ENCODE measurements at regions not wholly inside any gene's neighbourhood (a gene's known extent, or its start where the extent isn't known, plus 50 kb on each side); places are given as distances from the start of the nearest gene placed in this dataset.

- Mint-ChIP-seq H3K9me3 (peaks cover 5% of the 10 kb centered on the region), H3K36me3 (ENCODE audit: insufficient read depth) (no peaks in the 10 kb centered on the region), H3K4me3 (no peak overlapping the region), H3K4me1 (no peaks in the 10 kb centered on the region), H3K27me3 (no peaks in the 10 kb centered on the region), H3K27ac (ENCODE audit: low read depth) (no peak overlapping the region)
- ATAC-seq (replicated peaks; ENCODE audit: extremely low read depth, poor library complexity, severe bottlenecking) (no peak), DNase-seq (ENCODE audit: low spot score in 2 of 2) (no peak)
Observed at GRCh38 chr7:69341288-69341687, 257.0 kb upstream of the AUTS2 start.

DNA sequence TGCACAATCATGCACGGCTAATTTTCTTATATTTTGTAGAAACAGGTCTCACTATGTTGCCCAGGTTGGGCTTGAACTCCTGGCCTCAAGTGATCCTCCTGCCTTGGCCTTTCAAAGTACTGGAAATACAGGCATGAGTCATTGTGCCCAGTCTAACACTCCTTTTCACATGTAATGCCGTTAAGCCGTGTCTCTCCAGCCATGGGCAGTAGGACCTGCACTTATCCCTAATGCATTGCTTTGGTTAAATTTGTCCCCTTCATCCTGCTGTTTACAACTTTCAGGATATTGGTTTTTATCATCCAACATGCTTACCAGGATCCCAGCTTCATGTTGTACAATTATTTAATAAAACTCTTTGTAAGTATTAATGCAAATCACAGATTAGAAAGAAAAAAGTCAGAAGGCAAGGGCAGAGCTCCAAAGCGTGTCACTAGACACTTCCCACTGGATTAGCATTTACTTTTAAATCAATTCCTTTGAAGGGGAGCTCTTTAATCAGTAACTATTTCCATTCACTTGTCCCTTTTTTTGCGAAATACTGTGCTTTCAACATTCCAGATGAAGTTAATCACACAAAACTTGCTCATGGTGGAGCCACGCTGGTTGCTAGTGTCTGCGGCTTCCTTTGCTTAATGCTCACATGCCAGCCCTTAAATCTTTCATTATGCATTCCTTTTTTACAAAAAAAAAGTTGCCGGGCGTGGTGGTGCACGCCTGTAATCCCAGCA is 256.0 kb upstream of the AUTS2 start:
- DNase-seq (ENCODE audit: low spot score in 2 of 2) = no peak
- Mint-ChIP-seq H3K9me3 (peaks cover 5% of the 10 kb centered on the region), H3K4me3 (no peak overlapping the region)

GRCh38 chr7:69349291-69349690 is 249.0 kb upstream of the AUTS2 start:
- Mint-ChIP-seq H3K27ac (ENCODE audit: low read depth) (no peak overlapping the region), H3K9me3 (peaks cover 7% of the 10 kb centered on the region), H3K4me1 (no peaks in the 10 kb centered on the region), H3K27me3 (peaks cover 23% of the 10 kb centered on the region), H3K36me3 (ENCODE audit: insufficient read depth) (no peaks in the 10 kb centered on the region), H3K4me3 (no peak overlapping the region)
- DNase-seq (ENCODE audit: low spot score in 2 of 2) = no peak
- no peak for ATAC-seq (replicated peaks; ENCODE audit: extremely low read depth, poor library complexity, severe bottlenecking)

More for the DNA sequence above, 256.0 kb upstream of the AUTS2 start:
- Mint-ChIP-seq H3K36me3 (ENCODE audit: insufficient read depth) (no peaks in the 10 kb centered on the region), H3K4me1 (no peaks in the 10 kb centered on the region), H3K27me3 (peaks cover 3% of the 10 kb centered on the region), H3K27ac (ENCODE audit: low read depth) (no peak overlapping the region)
- no peak for ATAC-seq (replicated peaks; ENCODE audit: extremely low read depth, poor library complexity, severe bottlenecking)

DNA sequence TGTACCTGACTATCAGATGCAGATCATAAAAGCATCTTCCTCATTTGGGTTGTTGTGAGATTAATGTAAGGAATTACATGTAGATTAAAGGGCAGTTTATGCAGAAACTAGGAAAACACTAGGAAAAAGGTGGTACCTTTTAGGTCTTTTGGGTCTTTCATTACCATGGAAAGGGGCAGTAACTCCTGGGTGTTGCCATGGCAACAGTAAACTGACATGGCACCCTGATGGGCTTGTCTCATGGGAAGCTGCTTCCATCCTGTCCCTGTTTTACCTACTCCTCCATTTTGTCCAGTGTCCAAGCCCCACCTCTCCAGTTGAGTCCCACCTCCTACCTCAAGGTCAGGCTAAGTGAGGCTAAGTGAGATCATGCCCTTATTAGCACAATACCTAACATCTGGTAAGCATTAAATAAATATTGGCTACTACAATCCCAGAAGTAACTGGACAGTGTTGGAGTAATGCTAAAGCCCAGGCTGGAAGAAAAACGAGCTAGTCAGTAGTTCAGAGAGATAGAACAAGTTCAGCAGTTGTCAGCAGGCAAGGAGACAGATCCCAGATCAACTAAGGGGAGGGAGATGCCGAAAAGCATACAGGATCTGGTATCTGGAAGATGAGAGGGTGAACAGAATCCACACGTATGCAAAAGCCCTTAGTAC is 240.0 kb upstream of the AUTS2 start:
- no peaks in the 10 kb centered on the region for H3K36me3 Mint-ChIP-seq (ENCODE audit: insufficient read depth)
- H3K27ac Mint-ChIP-seq (ENCODE audit: low read depth) = no peak overlapping the region

DNA sequence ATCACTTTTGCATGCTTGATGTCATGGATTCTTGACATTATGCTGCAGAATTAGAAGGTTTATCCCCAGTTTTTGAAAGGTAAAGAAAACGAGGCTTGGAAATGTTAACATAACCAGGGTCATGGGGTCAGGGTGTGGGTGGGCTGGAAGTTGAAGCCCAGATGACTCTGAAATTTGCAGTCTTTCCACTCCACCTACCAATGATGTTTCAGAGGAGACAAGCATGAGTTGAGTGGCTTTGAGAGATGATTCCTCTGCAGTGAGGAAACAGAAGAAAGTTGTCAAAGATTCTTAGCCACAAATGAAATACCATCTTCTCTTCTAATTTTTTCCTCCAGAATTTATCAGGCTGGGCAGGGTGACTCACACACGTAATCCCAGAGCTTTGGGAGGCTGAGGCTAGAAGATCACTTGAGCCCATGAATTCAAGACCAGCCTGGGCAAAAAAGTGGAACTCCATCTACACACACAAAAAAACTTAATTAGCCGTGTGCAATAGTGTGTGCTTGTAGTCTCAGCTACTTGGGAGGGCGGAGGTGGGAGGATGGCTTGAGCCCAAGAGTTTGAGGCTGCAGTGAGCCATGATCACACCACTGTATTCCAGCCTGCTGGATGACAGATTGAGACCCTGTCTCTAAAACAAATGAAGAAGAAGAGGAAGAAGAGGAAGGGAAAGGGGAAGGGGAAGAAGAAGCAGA is 239.1 kb upstream of the AUTS2 start:
- no peak overlapping the region for H3K27ac Mint-ChIP-seq (ENCODE audit: low read depth)
- ATAC-seq (replicated peaks; ENCODE audit: extremely low read depth, poor library complexity, severe bottlenecking) (no peak), DNase-seq (ENCODE audit: low spot score in 2 of 2) (no peak)
- no peaks in the 10 kb centered on the region for H3K4me1 Mint-ChIP-seq
- H3K9me3 Mint-ChIP-seq = peaks cover 5% of the 10 kb centered on the region
- no peak overlapping the region for H3K4me3 Mint-ChIP-seq
- H3K27me3 Mint-ChIP-seq = peaks cover 15% of the 10 kb centered on the region
- no peaks in the 10 kb centered on the region for H3K36me3 Mint-ChIP-seq (ENCODE audit: insufficient read depth)

More for the DNA sequence above, 240.0 kb upstream of the AUTS2 start:
- H3K4me3 Mint-ChIP-seq = no peak overlapping the region
- H3K4me1 Mint-ChIP-seq = no peaks in the 10 kb centered on the region
- peaks cover 22% of the 10 kb centered on the region for H3K27me3 Mint-ChIP-seq
- ATAC-seq (replicated peaks; ENCODE audit: extremely low read depth, poor library complexity, severe bottlenecking) (no peak), DNase-seq (ENCODE audit: low spot score in 2 of 2) (no peak)
- peaks cover 5% of the 10 kb centered on the region for H3K9me3 Mint-ChIP-seq

DNA sequence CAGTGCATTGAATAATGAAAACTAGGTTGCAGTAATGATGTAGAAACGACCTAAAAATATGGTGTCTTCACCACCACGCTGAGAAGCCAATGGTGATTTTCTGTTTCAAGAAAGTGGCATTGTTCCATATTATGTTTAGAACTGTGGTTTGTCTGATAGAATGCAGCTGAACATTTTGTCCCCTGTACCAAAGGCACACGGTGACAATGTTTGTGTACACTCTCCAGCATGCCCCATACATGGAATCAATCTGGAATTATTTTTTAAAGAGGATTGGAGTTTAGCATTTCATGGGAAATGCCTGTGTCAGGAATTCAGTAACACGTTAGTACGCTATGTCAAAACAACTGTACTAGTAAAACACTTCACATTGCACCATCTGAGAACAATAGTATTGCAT is 237.4 kb upstream of the AUTS2 start:
- Mint-ChIP-seq H3K4me1 (no peaks in the 10 kb centered on the region), H3K36me3 (ENCODE audit: insufficient read depth) (no peaks in the 10 kb centered on the region), H3K27ac (ENCODE audit: low read depth) (no peak overlapping the region), H3K4me3 (no peak overlapping the region), H3K9me3 (peaks cover 5% of the 10 kb centered on the region), H3K27me3 (peaks cover 15% of the 10 kb centered on the region)
- DNase-seq (ENCODE audit: low spot score in 2 of 2) (no peak), ATAC-seq (replicated peaks; ENCODE audit: extremely low read depth, poor library complexity, severe bottlenecking) (no peak)

GRCh38 chr7:69363136-69363535 is 235.1 kb upstream of the AUTS2 start:
- no peaks in the 10 kb centered on the region for H3K36me3 Mint-ChIP-seq (ENCODE audit: insufficient read depth)
- DNase-seq (ENCODE audit: low spot score in 2 of 2) (no peak), ATAC-seq (replicated peaks; ENCODE audit: extremely low read depth, poor library complexity, severe bottlenecking) (no peak)
- H3K4me3 Mint-ChIP-seq = no peak overlapping the region
- H3K27me3 Mint-ChIP-seq = peaks cover 15% of the 10 kb centered on the region
- no peak overlapping the region for H3K27ac Mint-ChIP-seq (ENCODE audit: low read depth)
- H3K4me1 Mint-ChIP-seq = no peaks in the 10 kb centered on the region
- H3K9me3 Mint-ChIP-seq = peaks cover 5% of the 10 kb centered on the region

GRCh38 chr7:69364813-69365643 is 233.2 kb upstream of the AUTS2 start:
- H3K9me3 Mint-ChIP-seq = no peaks in the 10 kb centered on the region
- no peaks in the 10 kb centered on the region for H3K27me3 Mint-ChIP-seq
- no peaks in the 10 kb centered on the region for H3K4me1 Mint-ChIP-seq
- H3K36me3 Mint-ChIP-seq (ENCODE audit: insufficient read depth) = no peaks in the 10 kb centered on the region
- ATAC-seq (replicated peaks; ENCODE audit: extremely low read depth, poor library complexity, severe bottlenecking) = no peak
- no peak overlapping the region for H3K27ac Mint-ChIP-seq (ENCODE audit: low read depth)
- no peak overlapping the region for H3K4me3 Mint-ChIP-seq
- no peak for DNase-seq (ENCODE audit: low spot score in 2 of 2)

DNA sequence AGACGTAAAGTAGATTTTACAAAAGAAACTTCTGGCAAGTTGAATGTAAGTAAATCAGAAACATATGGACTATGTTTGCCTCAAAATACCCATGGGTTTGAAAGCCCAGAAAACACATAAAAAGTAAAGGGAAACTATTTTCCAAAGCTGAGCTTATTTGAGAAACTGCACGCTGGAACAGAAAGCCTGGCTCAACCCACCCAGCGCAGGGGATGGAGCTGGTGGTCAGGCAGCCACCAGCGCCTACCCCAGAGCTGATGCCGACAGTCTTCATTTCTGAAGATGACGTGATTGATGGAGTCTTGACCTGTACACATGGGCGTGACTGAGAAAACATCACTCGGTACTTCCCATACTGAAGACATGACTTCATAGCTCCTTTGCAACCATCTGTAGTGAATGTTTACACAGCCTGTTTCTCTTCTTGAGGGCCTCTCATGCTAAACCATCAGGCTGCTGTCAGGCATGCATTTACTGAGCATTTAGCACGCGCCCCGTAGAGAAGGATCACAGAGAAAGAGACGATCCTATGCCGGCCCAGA is 232.6 kb upstream of the AUTS2 start:
- H3K27me3 Mint-ChIP-seq = no peaks in the 10 kb centered on the region
- H3K4me1 Mint-ChIP-seq = no peaks in the 10 kb centered on the region
- no peaks in the 10 kb centered on the region for H3K9me3 Mint-ChIP-seq
- no peak overlapping the region for H3K27ac Mint-ChIP-seq (ENCODE audit: low read depth)
- no peaks in the 10 kb centered on the region for H3K36me3 Mint-ChIP-seq (ENCODE audit: insufficient read depth)
- H3K4me3 Mint-ChIP-seq = no peak overlapping the region
- no peak for DNase-seq (ENCODE audit: low spot score in 2 of 2)
- ATAC-seq (replicated peaks; ENCODE audit: extremely low read depth, poor library complexity, severe bottlenecking) = no peak

- Mint-ChIP-seq H3K27me3 (no peaks in the 10 kb centered on the region), H3K36me3 (ENCODE audit: insufficient read depth) (no peaks in the 10 kb centered on the region), H3K27ac (ENCODE audit: low read depth) (no peak overlapping the region), H3K4me3 (no peak overlapping the region), H3K4me1 (no peaks in the 10 kb centered on the region), H3K9me3 (no peaks in the 10 kb centered on the region)
- ATAC-seq (replicated peaks; ENCODE audit: extremely low read depth, poor library complexity, severe bottlenecking) (no peak), DNase-seq (ENCODE audit: low spot score in 2 of 2) (no peak)
Observed at GRCh38 chr7:69367780-69368179, 230.5 kb upstream of the AUTS2 start.

- Mint-ChIP-seq H3K27ac (ENCODE audit: low read depth) (no peak overlapping the region), H3K9me3 (no peaks in the 10 kb centered on the region), H3K4me1 (no peaks in the 10 kb centered on the region), H3K36me3 (ENCODE audit: insufficient read depth) (no peaks in the 10 kb centered on the region), H3K27me3 (peaks cover 2% of the 10 kb centered on the region), H3K4me3 (no peak overlapping the region)
- DNase-seq (ENCODE audit: low spot score in 2 of 2) (no peak), ATAC-seq (replicated peaks; ENCODE audit: extremely low read depth, poor library complexity, severe bottlenecking) (no peak)
Observed at GRCh38 chr7:69373171-69374043, 224.9 kb upstream of the AUTS2 start.

All from central memory CD8-positive, alpha-beta T cell (primary cell).